Renal cortex interstitium (tissue), 11 donors: ENCODE measurements at regions not wholly inside any gene's neighbourhood (a gene's known extent, or its start where the extent isn't known, plus 50 kb on each side); places are given as distances from the start of the nearest gene placed in this dataset.
"Not testable (repeated sequence)": the region's sequence is repeated elsewhere in the genome, so short reads cannot be mapped to it uniquely, and the experiment has no call there.

Experiments
- DNase-seq, 11 donors: peaks; one replicate each; pipeline ENCODE4 v3.0.0-alpha.2; 2013; ENCODE audit warnings: low read depth in 9 of 11, low spot score in 4 of 11; ENCODE audit errors: extremely low read depth in 1 of 11

- no peak for DNase-seq
These were observed 293.2 kb upstream of the KLF4 start for GRCh38 chr9:107782789-107783188.

DNA sequence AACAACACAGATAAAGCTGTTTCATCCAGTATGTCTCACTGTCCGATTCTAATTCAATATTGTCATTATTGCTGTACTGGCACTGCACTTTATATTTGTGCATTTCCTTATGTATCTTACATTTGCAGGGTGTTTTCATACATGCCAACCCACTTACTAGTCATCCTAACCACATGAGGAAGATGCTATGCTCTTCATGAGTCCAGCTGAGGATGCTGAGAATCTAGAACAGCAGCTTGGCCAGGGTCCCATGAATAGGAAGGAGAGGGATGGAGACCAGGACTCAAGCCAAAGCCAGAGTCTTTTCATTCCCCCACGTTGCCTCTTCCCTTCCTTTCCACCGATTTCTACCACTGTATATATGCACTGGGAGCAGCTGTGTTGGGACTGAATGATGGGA lies 292.8 kb upstream of the KLF4 start:
- DNase-seq: no peak

GRCh38 chr9:107780960-107781359 lies 291.4 kb upstream of the KLF4 start:
- DNase-seq: no peak

GRCh38 chr9:107779731-107780130 lies 290.2 kb upstream of the KLF4 start:
- DNase-seq: no peak

- no peak for DNase-seq
These were observed 289.1 kb upstream of the KLF4 start for GRCh38 chr9:107778661-107779060.

DNA sequence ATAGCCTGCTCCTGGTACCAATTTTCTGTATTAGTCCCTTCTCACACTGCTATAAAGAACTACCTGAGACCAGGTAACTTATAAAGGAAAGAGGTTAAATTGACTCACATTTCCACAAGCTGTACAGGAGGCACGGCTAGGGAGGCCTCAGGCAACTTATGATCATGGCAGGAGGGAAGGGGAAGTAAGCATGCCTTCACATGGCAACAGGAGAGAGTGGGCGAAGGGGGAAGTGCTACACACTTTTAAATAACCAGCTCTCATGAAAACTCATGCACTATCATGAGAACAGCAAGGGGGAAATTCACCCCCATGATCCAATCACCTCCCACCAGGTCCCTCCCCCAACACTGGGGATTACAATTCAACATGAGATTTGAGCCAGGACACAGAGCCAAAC lies 284.5 kb upstream of the KLF4 start:
- not testable (repeated sequence) for DNase-seq

- DNase-seq: no peak
These were observed 283.4 kb upstream of the KLF4 start for GRCh38 chr9:107772988-107773387.

GRCh38 chr9:107770716-107771115 lies 281.1 kb upstream of the KLF4 start:
- no peak for DNase-seq

DNA sequence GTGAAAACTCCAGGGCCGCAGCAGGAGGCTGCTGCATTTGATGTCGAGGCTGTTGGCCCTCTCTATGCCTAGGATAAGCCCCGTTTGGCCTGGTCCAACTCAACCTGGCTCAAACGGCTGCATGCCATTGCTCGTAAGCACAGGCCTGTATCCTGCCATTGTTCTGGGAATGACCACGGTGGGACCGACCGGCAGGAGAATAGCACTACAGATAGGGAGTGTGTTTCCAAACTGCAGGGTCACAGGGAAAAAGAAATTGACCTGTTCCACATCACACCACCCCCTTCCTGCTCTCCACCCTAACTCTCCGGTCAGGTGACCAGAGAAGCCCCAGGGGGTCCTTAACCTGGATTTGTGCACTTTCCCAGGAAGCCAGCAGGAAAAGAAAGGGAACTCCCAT lies 278.7 kb upstream of the KLF4 start:
- DNase-seq: no peak

GRCh38 chr9:107767711-107768110 lies 278.1 kb upstream of the KLF4 start:
- DNase-seq: no peak

DNA sequence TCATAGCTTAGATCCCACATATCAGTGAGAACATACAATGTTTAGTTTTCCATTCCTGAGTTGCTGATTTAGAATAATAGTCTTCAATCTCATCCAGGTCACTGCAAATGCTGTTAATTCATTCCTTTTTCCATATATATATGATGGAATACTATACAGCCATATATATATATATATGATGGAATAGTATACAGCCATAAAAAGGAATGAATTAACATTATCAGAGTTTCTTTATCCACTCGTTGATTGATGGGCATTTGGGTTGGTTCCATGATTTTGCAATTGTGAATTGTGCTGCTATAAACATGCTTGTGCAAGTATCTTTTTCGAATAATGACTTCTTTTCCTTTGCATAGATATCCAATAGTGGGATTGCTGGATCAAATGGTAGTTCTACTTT lies 273.9 kb upstream of the KLF4 start:
- DNase-seq: not testable (repeated sequence)

DNA sequence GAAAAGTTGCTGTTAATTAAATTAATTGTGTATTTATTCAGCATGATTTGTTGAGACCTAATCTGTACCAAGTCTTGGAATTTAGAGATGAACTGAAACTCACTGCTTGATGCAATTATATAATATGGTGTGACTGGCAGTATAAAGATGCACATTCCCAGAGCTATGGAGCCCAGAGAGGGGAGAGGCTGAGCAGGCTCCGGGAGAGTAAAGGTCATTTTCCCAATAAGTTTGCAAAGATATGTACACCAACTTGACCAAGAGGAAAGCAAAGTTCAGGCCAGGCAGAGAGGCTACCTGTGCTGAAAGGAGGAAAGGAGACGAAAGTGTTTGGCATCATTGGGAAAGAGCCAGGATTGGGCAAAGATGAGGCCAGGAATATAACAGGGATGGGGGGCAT lies 271.7 kb upstream of the KLF4 start:
- no peak for DNase-seq

DNA sequence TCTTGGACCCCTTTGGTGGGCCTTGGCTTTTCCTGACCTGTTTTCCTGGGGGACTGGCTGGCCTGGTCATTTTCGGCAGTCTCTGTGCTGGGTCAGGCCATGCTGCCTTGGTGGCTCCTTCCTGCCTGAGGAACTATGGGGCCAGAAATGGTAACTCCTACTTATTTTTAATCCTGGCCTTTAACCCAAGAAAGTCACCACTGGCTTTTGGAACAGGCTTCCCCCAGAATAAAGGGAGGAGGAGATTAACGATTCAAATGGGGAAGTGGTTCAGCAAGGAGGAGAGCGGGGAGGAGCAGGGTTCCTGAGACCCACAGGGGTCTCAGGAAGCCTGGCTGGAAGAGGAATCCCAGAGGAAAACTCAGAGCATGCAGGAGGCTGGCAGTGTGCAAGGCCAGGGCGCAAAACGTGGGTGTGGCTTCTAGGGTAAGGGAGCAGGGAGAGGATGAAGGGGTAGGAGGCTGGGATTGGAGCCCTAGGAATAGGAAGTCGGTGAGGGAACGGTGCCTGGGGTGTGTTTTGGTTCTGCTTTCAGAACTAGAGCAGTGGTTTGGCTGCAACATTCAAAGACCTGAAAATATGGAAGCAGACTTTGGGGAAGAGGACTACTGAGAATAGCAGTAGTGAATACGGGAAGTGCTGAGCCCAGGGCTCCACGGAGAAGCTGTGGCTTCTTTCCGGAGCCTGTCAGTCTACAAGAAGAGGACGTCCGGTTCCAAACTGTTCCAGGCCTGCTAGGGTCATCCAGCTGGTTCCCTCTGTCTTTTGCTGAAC lies 271.1 kb upstream of the KLF4 start:
- peak in 2 of 11 donors; percentile 13 to 19 for DNase-seq

- no peak for DNase-seq
These were observed 270.2 kb upstream of the KLF4 start for GRCh38 chr9:107759823-107760166.

DNA sequence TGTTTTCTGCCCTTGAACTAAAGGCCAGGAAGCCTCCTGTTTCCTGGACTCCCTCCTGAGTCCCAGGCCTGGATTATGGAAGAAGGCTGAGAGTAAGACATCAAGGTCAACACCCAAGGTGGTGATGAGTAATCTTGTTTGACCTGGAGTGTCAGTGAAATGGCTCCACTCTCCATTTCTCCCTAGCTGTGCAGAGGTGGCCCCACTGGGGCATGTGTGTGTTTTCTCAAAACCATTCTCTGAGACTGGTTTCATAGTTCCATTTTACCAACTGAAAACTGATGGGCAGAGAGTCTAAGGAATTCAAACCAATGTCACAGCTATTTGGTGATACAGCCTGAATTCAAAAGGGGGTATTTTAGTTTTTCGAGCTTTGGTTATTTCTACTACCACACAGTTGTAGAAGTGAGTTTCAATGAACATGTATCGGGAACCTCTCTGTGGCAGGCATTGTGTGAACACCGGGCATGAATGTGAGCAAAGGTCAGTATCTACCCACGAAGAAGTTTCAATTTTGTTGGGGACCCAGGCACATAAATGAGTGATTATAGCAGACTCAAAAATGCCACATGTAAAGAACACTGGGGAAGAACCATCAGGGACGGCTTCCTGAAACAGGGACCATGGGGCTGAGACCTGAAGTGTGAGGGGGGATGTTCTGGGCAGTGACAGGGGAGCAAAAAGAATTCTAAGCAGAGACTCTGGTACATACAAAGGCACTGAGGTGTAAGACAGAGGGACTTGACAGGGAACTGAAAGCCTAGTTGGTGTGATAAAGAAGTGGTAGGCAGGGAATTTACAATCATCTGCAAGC lies 269.6 kb upstream of the KLF4 start:
- no peak for DNase-seq

DNA sequence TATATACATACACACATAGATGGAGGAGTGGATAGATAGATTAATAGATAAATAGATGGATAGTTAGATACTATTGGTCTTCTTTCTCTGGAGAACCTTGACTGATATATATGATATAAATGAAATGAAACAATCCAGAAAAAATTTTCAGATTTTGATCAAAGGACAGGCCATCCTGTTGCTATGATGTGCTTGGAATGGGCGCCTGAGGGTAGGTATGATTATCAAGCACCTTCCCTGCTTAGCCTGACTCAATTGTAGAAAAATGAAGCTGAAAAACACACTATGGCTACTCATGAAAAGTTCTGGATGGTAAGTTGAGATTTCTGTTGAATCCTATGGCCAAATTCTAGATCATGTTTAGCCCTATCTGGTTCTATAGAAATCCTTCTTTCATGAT lies 266.5 kb upstream of the KLF4 start:
- no peak for DNase-seq

GRCh38 chr9:107755246-107755645 lies 265.7 kb upstream of the KLF4 start:
- no peak for DNase-seq

DNA sequence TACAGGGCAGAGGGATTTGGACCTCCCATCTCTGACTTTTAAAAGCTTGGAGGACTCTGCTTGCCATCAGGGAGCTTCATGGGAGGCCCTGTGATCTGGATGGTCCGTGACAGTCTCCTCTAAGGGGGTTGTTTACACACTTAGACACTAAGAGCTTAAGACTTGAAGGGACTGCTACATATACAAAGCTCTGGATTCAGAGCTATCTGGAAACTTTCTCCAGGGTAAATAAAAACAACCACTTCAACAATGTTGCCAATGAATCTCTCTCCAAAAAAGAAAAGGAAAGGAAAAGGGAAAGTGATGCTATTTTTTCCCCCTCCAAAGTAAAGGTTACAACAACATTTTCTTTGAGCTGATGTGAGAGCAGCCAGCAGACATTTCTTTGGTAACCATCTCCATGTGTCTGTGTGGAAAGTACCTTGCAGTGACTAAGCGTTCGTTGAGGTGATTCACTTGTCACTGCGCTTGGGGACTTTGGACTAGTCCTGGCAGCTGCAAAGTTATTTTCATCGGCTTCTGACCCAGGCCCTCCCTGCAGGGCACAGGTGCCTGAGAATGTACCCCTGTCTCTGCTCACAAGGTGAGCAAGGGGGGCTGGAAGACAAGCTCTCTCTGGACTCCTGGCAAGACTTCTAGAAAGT lies 262.1 kb upstream of the KLF4 start:
- no peak for DNase-seq

- DNase-seq: no peak
These were observed 261.4 kb upstream of the KLF4 start for GRCh38 chr9:107750741-107751566.
